Body of pancreas (tissue), 4 donors: ENCODE measurements at regions not wholly inside any gene's neighbourhood (a gene's known extent, or its start where the extent isn't known, plus 50 kb on each side); places are given as distances from the start of the nearest gene placed in this dataset.

Source experiments
- ATAC-seq: fragments of 150-250 bp; one replicate; pipeline ENCODE4 v1.9.1; 2016
- DNase-seq, 4 donors: peaks; one replicate each; pipeline ENCODE4 v3.0.0-alpha.2; 2019
- H3K27ac ChIP-seq, 4 donors: fragments of 200-600 bp; sonication (generic); 1 replicate in 3 of 4; 2 replicates in 1 of 4; pipeline versions ENCODE4 v1.5.1 to v1.6.1; 2016 to 2019; ENCODE audit warnings: mild to moderate bottlenecking in 1 of 4, mixed read lengths in 1 of 4, moderate library complexity in 1 of 4
- H3K27me3 ChIP-seq, 2 donors: fragments of 200-600 bp; sonication (generic); one replicate each; pipeline ENCODE4 v1.6.0; 2016; ENCODE audit warnings: mild to moderate bottlenecking in 1 of 2
- H3K36me3 ChIP-seq, 2 donors: fragments of 200-600 bp; sonication (generic); replicated peaks in 1 of 2; 2 replicates each; pipeline ENCODE4 v1.5.1; 2016; ENCODE audit warnings: low read depth in 2 of 2; ENCODE audit not compliant: insufficient read depth in 1 of 2
- H3K4me1 ChIP-seq: fragments of 200-600 bp; sonication (generic); one replicate; pipeline ENCODE4 v1.6.0; 2016
- H3K4me3 ChIP-seq, 2 donors: fragments of 200-600 bp; sonication (generic); 1 replicate in 1 of 2; 2 replicates in 1 of 2; pipeline ENCODE4 v1.5.1; 2016 to 2019
- H3K9me3 ChIP-seq, 3 donors: fragments of 200-600 bp; sonication (generic); 1 replicate in 2 of 3; 2 replicates in 1 of 3; pipeline ENCODE4 v1.5.1; 2016
- POLR2A ChIP-seq, 3 donors: fragments of 450-650 bp; IDR thresholded peaks; one replicate each; pipeline ENCODE4 v1.6.1; 2016; ENCODE audit warnings: antibody characterized with exemption in 3 of 3, mild to moderate bottlenecking in 2 of 3
- WGBS, 2 donors: methylation state at CpG; one replicate each; pipeline ENCODE4 v1.1.5; 2017; 5-methylcytosine and 5-hydroxymethylcytosine counted together
- intact Hi-C: fragments of 100-400 bp; cut with DNase I; formaldehyde crosslinking; loops from one replicate; pipeline ENCODE4 v1.15.1; 2023
- TF ChIP-seq, protein P1 (sequence below), 7 experiments: fragments of 450-650 bp in 4 of 7; fragments of 200-600 bp in 3 of 7; sonication (generic) in 3 of 7; IDR thresholded peaks; one replicate each; pipeline ENCODE4 v1.5.1; 2016 to 2019; ENCODE audit warnings: antibody characterized with exemption in 7 of 7

DNA sequence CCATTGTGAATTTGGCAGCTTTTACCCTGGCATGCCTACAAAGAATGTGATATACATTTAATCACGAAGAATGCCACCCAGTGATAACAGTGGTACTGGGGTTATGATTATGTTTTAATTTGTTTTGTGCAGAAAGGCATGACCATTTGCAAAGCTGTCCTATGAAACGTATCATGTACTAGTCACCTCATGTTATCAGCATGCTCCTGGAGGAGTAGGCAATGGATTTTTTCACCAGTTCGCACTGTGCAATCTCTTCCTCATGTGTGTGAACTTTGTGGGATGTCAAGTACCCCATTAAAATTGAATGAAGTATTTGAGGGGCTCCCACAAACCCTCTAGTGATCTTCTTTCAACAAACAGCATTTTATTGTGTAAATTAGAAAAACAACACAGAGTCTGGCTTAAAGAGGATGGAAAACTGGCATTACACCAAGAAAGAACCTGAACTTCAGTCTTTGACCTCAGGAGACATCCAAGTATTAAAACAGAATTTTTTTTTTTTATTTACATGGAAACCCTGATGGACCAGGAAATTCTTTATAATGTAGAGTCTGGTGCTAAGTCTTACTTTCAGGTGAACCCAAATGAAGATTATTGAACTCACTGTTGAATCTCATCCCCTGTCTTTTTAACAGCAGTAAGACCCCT lies 200.6 kb upstream of the PGRMC2 start:
- no peaks in the 10 kb centered on the region for H3K27me3 ChIP-seq
- H3K36me3 ChIP-seq: no peaks in the 10 kb centered on the region
- no peaks in the 10 kb centered on the region for H3K9me3 ChIP-seq
- H3K4me3 ChIP-seq: no peak overlapping the region
- intact Hi-C loops: no loop called here
- no peak for ATAC-seq
- H3K27ac ChIP-seq: no peak overlapping the region
- no peak for DNase-seq
- no peak for TF ChIP-seq POLR2A (IDR thresholded peaks at IDR 0.05)
- 34 to 40% methylated on average over 3 of the region's 3 CpGs for WGBS, 2 donors
- no peaks in the 10 kb centered on the region for H3K4me1 ChIP-seq

DNA sequence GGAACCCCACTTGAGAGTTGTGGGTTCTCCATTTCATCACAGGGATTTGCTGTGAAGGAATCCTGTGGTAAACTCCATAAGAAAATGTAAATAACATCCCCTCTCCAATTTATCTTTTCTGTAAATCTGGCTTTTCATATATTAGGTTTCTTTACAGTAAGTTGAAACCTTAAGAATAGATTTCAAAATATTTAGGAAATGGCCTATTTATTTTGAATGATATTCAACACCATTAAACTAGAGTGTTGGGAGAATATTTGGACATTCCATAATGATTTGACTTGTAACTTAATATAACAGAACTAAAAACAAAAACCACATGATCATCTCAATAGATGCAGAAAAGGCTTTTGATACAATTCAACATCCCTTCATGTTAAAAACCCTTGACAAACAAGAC lies 197.3 kb upstream of the PGRMC2 start:
- Histone ChIP-seq H3K4me3 (no peak overlapping the region), H3K27me3 (no peaks in the 10 kb centered on the region), H3K4me1 (no peaks in the 10 kb centered on the region), H3K36me3 (no peaks in the 10 kb centered on the region), H3K9me3 (no peaks in the 10 kb centered on the region), H3K27ac (no peak overlapping the region)
- intact Hi-C loops: no loop called here
- TF ChIP-seq, protein P1, sequence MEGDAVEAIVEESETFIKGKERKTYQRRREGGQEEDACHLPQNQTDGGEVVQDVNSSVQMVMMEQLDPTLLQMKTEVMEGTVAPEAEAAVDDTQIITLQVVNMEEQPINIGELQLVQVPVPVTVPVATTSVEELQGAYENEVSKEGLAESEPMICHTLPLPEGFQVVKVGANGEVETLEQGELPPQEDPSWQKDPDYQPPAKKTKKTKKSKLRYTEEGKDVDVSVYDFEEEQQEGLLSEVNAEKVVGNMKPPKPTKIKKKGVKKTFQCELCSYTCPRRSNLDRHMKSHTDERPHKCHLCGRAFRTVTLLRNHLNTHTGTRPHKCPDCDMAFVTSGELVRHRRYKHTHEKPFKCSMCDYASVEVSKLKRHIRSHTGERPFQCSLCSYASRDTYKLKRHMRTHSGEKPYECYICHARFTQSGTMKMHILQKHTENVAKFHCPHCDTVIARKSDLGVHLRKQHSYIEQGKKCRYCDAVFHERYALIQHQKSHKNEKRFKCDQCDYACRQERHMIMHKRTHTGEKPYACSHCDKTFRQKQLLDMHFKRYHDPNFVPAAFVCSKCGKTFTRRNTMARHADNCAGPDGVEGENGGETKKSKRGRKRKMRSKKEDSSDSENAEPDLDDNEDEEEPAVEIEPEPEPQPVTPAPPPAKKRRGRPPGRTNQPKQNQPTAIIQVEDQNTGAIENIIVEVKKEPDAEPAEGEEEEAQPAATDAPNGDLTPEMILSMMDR (IDR thresholded peaks at IDR 0.05): no peak
- TF ChIP-seq POLR2A (IDR thresholded peaks at IDR 0.05): no peak
- DNase-seq (no peak), ATAC-seq (no peak)

DNA sequence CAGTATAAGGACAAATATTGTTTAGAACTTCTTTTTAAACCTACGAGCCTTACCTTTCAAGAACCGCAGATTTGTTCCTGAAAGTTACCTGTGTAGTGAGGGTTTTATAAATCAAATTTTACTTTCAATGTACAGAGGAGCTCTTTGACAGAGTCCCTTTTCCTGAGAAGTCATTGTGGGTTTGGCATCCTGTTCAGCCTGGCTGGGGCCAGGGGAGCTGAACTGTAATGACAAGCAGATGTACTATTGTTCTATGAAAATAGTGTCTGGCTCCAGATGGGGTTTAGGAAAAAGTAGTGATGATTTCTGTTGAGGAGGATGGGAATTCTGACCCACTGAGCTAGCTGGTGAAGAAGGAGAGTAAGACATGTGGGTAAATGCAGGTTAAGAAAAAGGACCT lies 196.2 kb upstream of the PGRMC2 start:
- ATAC-seq (no peak), DNase-seq (no peak)
- Histone ChIP-seq H3K36me3 (no peaks in the 10 kb centered on the region), H3K27ac (no peak overlapping the region), H3K4me1 (no peaks in the 10 kb centered on the region), H3K9me3 (no peaks in the 10 kb centered on the region), H3K4me3 (no peak overlapping the region), H3K27me3 (no peaks in the 10 kb centered on the region)
- intact Hi-C loops: no loop called here
- WGBS, 2 donors: 81 to 82% methylated on average over 2 of the region's 2 CpGs
- no peak for TF ChIP-seq POLR2A (IDR thresholded peaks at IDR 0.05)
- TF ChIP-seq, protein P1 (IDR thresholded peaks at IDR 0.05): no peak

DNA sequence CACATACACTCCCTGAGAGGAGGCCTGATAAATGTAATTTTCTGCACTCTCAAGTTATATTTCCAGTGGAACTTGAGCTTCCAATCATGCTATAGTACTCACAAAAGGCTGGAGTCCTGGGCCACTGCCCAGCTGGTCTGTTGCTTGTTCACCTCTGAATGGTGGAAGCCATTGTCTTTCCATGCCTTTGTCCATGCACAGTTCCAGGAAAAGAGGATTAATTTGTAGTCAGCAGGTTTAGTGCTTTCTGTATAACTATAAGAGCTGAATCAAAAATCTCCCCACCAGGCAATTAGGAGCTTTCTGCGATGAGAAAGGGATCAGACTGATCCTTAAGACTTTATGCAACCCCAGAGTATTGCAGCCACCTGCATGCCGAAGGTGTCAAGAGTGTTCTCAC lies 195.4 kb upstream of the PGRMC2 start:
- ATAC-seq (no peak), DNase-seq (no peak)
- Histone ChIP-seq H3K9me3 (no peaks in the 10 kb centered on the region), H3K4me1 (no peaks in the 10 kb centered on the region), H3K4me3 (no peak overlapping the region), H3K27me3 (no peaks in the 10 kb centered on the region), H3K36me3 (no peaks in the 10 kb centered on the region), H3K27ac (no peak overlapping the region)
- TF ChIP-seq, protein P1 (IDR thresholded peaks at IDR 0.05): no peak
- TF ChIP-seq POLR2A (IDR thresholded peaks at IDR 0.05): no peak
- intact Hi-C loops: no loop called here
- 93 to 100% methylated on average over 2 of the region's 2 CpGs for WGBS, 2 donors

DNA sequence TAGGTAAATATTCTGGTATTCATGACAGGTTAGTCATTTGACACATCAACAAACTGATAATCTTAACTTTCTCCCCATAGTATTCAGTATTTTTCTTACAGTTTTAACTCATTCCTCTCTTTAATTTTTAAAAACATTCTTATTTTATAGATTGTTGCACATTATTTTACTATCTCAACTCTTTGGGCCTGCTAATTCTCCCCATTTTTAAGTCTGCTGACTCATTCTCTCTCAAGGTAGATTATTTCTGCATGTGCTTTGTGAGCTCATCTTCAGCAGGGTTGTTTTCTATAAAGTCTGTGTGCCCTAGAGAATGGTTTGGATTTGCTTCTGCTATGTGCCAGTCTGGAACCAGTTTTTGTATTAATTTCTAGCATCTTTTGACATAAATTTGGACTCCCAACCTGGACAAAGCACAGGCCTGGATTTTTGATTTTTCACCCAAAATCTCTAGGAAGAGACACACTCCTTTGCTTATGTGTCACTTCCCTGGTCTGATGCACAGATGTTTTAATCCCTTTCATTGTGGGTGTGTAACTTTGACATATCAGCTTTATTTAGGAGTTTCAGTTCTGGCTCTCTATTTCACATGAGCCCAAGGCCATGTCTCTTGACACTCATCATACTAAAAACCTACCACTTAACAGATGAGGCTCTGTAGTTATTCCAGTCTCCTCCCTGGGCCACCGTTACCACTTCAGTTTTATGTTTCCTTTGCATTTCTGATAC lies 194.3 kb upstream of the PGRMC2 start:
- Histone ChIP-seq H3K27ac (no peak overlapping the region), H3K36me3 (no peaks in the 10 kb centered on the region), H3K27me3 (no peaks in the 10 kb centered on the region), H3K4me3 (no peak overlapping the region), H3K9me3 (no peaks in the 10 kb centered on the region), H3K4me1 (no peaks in the 10 kb centered on the region)
- ATAC-seq: no peak
- intact Hi-C loops: no loop called here
- WGBS, 2 donors: 85 to 89% methylated on average over 1 of the region's 1 CpG
- TF ChIP-seq, protein P1 (IDR thresholded peaks at IDR 0.05): no peak
- no peak for TF ChIP-seq POLR2A (IDR thresholded peaks at IDR 0.05)
- DNase-seq: no peak
